CD4-positive, alpha-beta T cell (primary cell): ENCODE measurements at regions not wholly inside any gene's neighbourhood (a gene's known extent, or its start where the extent isn't known, plus 50 kb on each side); places are given as distances from the start of the nearest gene placed in this dataset.
A peak's percentile ranks its signal among the peaks of the same experiment; 100 is the strongest.

Source experiments
- ATAC-seq: fragments of 200-7000 bp; cut with Tn5 transposase; one replicate; pipeline ENCODE4 v1.10.0; 2022; ENCODE audit warnings: mild to moderate bottlenecking; ENCODE audit not compliant: poor library complexity
- CTCF ChIA-PET: fragments of 350-600 bp; sonication (Branson Sonifier 250); formaldehyde crosslinking; loops from one replicate; lab custom pipeline; 2021; ENCODE audit warnings: antibody characterized with exemption, inconsistent platforms; lab: Charles Lee
- POLR2A ChIA-PET: fragments of 350-600 bp; sonication (Branson Sonifier 250); formaldehyde crosslinking; loops from one replicate; lab custom pipeline; 2021; ENCODE audit warnings: antibody characterized with exemption, inconsistent platforms; lab: Charles Lee
- DNase-seq, 14 experiments: peaks; one replicate each; pipeline ENCODE4 v3.0.0-alpha.2; 2013 to 2020; ENCODE audit warnings: mixed read lengths in 2 of 14
- H3K27ac ChIP-seq, 2 donors: one replicate each; pipeline versions ENCODE4 v1.5.1 to v1.7.0; 2013; ENCODE audit warnings: low read length in 2 of 2, low read depth in 1 of 2, mild to moderate bottlenecking in 1 of 2
- H3K27me3 ChIP-seq, 2 experiments: 1 replicate in 1 of 2; 2 replicates in 1 of 2; pipeline versions ENCODE4 v1.6.1 to v1.7.0; 2013; ENCODE audit warnings: low read length in 2 of 2, control low read depth in 1 of 2, mild to moderate bottlenecking in 1 of 2, moderate library complexity in 1 of 2; ENCODE audit not compliant: insufficient read depth in 2 of 2, control insufficient read depth in 1 of 2
- H3K36me3 ChIP-seq: one replicate; pipeline ENCODE4 v1.6.1; 2013; ENCODE audit warnings: low read length, control low read depth; ENCODE audit not compliant: insufficient read depth
- H3K4me1 ChIP-seq: one replicate; pipeline ENCODE4 v1.6.1; 2013; ENCODE audit warnings: low read length, control low read depth; ENCODE audit not compliant: insufficient read depth
- H3K4me3 ChIP-seq: one replicate; pipeline ENCODE4 v1.5.1; 2013; ENCODE audit warnings: mild to moderate bottlenecking, low read length, moderate library complexity
- H3K9me3 ChIP-seq, 2 experiments: 1 replicate in 1 of 2; 2 replicates in 1 of 2; pipeline versions ENCODE4 v1.6.1 to v1.7.0; 2013; ENCODE audit warnings: low read length in 2 of 2, mild to moderate bottlenecking in 2 of 2, control low read depth in 1 of 2, moderate library complexity in 1 of 2; ENCODE audit not compliant: control insufficient read depth in 1 of 2, insufficient read depth in 1 of 2
- H3K27ac Mint-ChIP-seq: one replicate; pipeline ENCODE4 v1.8.0; 2020; ENCODE audit warnings: mixed read lengths
- H3K27me3 Mint-ChIP-seq: one replicate; pipeline ENCODE4 v1.8.0; 2021; ENCODE audit warnings: mixed read lengths
- H3K36me3 Mint-ChIP-seq: one replicate; pipeline ENCODE4 v1.8.0; 2021; ENCODE audit warnings: low read depth, mixed read lengths
- H3K4me1 Mint-ChIP-seq: one replicate; pipeline ENCODE4 v1.8.0; 2021; ENCODE audit warnings: low read depth, mixed read lengths
- H3K4me3 Mint-ChIP-seq: one replicate; pipeline ENCODE4 v1.8.0; 2020; ENCODE audit warnings: mild to moderate bottlenecking, mixed read lengths
- H3K9me3 Mint-ChIP-seq: one replicate; pipeline ENCODE4 v1.8.0; 2020; ENCODE audit warnings: mixed read lengths
- CTCF ChIP-seq: fragments of 200-600 bp; IDR thresholded peaks from one replicate; pipeline ENCODE4 v1.8.0; 2022; ENCODE audit warnings: antibody characterized with exemption, mild to moderate bottlenecking
- intact Hi-C, 2 experiments: fragments of 100-400 bp; cut with DNase I in 1 of 2; cut with micrococcal nuclease in 1 of 2; formaldehyde crosslinking; loops; one replicate each; pipeline versions ENCODE4 v1.15.1 to v1.9.0; 2023 to 2025; cut with DNase I, micrococcal nuclease

GRCh38 chr14:100384277-100384676 lies 61.1 kb downstream of the SLC25A47 start:
- Mint-ChIP-seq H3K9me3 (no peaks in the 10 kb centered on the region), H3K4me3 (no peak overlapping the region), H3K36me3 (peaks cover 4% of the 10 kb centered on the region), H3K4me1 (peaks cover 20% of the 10 kb centered on the region), H3K27me3 (no peaks in the 10 kb centered on the region), H3K27ac (no peak overlapping the region)
- Histone ChIP-seq H3K27me3 (no peaks in the 10 kb centered on the region), H3K4me1 (peaks cover 16% of the 10 kb centered on the region), H3K27ac (no peak overlapping the region), H3K9me3 (no peaks in the 10 kb centered on the region), H3K36me3 (peaks cover 18% of the 10 kb centered on the region), H3K4me3 (no peak overlapping the region)
- ATAC-seq (no peak), DNase-seq (no peak)
- POLR2A ChIA-PET = interaction anchor here (2.4 kb wide), 1 partner anchor 261 kb away, joined by 10 read pairs; no protein-coding TSS in a partner anchor
- intact Hi-C loops = no loop called here
- TF ChIP-seq CTCF = no peak
- CTCF ChIA-PET = interaction anchor here (0.6 to 4.4 kb wide), 5 partner anchors 37 to 269 kb away, joined by 3 to 37 read pairs (median 4); no protein-coding TSS in a partner anchor

GRCh38 chr14:100384819-100385813 lies 62.0 kb downstream of the SLC25A47 start:
- peak in 1 of 14 experiments; percentile 19 for DNase-seq
- POLR2A ChIA-PET = interaction anchor here (2.4 kb wide), 1 partner anchor 260 kb away, joined by 10 read pairs; no protein-coding TSS in a partner anchor

More at GRCh38 chr14:100384819-100385813, 62.0 kb downstream of the SLC25A47 start:
- ATAC-seq = no peak
- intact Hi-C loops = loop anchor here in 1 of 2 experiments (5.0 kb wide), 1 partner anchor 1242 kb away; no protein-coding TSS in a partner anchor
- CTCF ChIA-PET = interaction anchor here (0.5 to 4.4 kb wide), 3 partner anchors 30 to 268 kb away, joined by 3 to 37 read pairs (median 16); no protein-coding TSS in a partner anchor
- Mint-ChIP-seq H3K9me3 (no peaks in the 10 kb centered on the region), H3K36me3 (peaks cover 4% of the 10 kb centered on the region), H3K27ac (no peak overlapping the region), H3K4me1 (peaks cover 20% of the 10 kb centered on the region), H3K4me3 (no peak overlapping the region), H3K27me3 (no peaks in the 10 kb centered on the region)
- no peak overlapping the region for H3K4me3 ChIP-seq
- H3K9me3 ChIP-seq = no peaks in the 10 kb centered on the region
- peaks cover 18% of the 10 kb centered on the region for H3K36me3 ChIP-seq
- no peak for TF ChIP-seq CTCF
- H3K27ac ChIP-seq = no peak overlapping the region
- H3K4me1 ChIP-seq = peaks cover 16% of the 10 kb centered on the region
- H3K27me3 ChIP-seq = no peaks in the 10 kb centered on the region
